GM12872 (cell line): ENCODE measurements at regions not wholly inside any gene's neighbourhood (a gene's known extent, or its start where the extent isn't known, plus 50 kb on each side); places are given as distances from the start of the nearest gene placed in this dataset.

ENCODE experiments used
- TF ChIP-seq, protein P1 (sequence below): IDR thresholded peaks from 3 replicates; pipeline ENCODE4 v1.5.1; 2011; ENCODE audit warnings: low read depth, mild to moderate bottlenecking, low read length, moderate library complexity; ENCODE audit not compliant: insufficient read depth

DNA sequence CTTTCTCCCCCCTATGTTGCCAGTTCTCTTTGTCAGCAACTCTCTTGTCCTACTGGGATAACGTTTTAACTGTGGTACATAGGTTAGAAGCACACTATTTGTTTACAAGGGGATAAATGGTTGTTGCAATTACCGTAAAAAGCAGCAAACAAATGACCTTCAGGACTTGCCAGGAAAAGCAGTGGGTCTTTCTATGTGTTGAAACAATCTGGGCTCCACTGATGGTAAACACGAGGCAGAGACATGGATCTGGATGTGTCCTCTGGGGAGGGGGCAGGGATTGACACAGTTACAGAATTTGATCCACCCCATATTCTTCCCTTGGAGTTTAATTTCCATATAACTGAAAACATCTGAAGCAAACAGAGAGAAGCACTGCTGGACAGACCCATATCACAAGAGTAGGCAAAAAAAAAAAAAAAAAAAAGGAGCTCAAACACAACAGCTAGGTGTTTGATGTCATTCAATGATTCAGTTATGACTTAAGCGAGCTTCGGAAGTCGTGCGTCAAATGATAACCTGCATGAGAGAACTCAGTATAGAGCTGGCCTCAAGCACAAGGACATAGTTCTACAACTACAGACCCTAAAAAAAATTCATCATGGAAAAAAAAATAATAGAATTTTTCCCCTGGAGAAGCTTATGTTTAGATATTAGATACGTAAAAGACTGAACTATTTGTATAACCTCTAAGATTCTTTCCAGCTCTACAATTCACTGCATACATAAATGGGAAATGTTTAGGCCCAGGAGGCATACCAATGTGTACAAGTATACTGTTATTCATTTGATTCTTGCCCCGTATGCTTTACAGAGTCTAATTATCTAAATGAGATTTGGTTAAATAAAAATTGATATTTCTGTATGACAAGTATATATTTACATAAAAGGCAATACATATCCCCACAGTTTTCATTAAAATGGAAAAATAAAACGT is 127.7 kb downstream of the ALDH8A1 start:
- TF ChIP-seq, protein P1, sequence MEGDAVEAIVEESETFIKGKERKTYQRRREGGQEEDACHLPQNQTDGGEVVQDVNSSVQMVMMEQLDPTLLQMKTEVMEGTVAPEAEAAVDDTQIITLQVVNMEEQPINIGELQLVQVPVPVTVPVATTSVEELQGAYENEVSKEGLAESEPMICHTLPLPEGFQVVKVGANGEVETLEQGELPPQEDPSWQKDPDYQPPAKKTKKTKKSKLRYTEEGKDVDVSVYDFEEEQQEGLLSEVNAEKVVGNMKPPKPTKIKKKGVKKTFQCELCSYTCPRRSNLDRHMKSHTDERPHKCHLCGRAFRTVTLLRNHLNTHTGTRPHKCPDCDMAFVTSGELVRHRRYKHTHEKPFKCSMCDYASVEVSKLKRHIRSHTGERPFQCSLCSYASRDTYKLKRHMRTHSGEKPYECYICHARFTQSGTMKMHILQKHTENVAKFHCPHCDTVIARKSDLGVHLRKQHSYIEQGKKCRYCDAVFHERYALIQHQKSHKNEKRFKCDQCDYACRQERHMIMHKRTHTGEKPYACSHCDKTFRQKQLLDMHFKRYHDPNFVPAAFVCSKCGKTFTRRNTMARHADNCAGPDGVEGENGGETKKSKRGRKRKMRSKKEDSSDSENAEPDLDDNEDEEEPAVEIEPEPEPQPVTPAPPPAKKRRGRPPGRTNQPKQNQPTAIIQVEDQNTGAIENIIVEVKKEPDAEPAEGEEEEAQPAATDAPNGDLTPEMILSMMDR: no peak

DNA sequence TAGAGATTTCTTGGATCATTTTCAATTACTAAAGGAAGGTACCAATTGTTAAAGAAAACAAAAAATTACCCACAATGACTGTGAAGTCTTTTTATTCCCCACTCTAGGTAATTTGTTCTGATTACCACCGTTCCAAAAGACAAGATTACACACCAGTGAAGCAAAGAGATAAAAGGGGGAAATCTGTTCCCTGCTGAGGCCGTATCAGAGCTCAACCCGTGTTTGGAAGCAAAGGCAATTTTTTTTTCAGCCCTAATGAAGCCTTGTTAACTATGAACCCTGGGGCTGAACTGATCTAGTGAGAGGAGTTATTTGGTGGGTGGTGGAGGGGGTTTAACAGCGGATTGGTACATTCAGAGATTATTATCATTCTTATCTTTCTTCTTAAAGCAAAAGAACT is 128.5 kb downstream of the ALDH8A1 start:
- TF ChIP-seq, protein P1: no peak

DNA sequence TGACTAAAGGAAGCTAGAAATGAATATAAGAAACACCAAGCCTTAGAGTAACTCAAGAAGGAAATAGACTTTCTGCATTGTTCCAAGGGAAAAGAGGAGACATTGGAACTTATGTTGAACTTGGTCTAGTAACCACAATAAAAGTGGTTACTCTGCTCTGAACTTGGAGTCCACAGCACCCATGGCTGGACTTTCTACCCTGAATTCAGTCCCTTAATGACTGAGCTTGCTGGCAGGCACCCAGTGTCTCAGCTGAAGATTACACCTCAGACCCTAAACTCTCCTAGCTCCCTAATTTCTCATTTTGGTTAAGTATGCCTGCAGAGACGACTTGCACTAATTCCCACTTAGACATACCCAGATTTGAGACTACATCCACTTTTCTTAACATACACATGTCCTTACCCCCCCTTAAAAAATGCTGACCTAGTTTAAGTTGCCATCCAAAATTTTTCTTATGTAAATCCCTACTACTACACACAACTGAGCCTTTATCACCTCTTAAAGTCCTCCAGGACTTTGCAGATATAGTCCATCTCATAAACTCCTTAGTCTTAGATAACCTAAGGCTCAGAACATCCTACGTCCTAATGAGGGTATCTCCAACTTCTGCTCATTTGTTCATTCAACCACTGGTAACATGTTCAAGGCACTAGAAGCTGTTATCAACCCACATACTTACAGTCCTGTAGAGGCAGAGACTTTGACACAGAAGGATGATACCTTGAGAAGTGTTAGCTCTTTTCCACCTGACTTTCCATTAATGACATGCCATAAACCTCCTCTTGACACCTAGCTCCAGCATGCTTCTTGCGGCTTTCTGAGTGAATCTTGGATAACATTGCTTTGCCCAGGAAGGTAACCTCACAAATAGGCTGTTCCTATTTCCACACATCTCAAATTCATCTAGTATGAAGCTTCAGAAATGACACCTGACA is 129.8 kb downstream of the ALDH8A1 start:
- TF ChIP-seq, protein P1: no peak

GRCh38 chr6:134819236-134819635 is 130.7 kb downstream of the ALDH8A1 start:
- TF ChIP-seq, protein P1: no peak

DNA sequence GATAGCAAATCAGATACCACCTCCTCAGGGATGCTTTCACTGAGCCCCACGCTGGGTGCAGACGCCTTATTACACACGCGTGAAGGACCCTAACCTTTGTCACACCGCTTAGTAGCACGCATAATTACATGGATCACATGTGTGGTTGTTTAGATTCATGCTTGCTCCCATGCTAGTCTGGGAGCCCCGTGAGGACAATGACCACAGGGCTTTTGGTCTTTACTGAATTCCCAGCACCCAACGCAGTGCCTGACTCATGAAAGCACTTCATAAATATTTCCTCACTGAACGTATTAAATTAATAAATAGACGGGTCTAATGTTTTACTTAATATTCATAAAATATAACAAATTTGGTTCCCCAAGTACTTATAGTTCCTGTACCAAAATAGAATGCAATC is 132.5 kb downstream of the ALDH8A1 start:
- TF ChIP-seq, protein P1: no peak

DNA sequence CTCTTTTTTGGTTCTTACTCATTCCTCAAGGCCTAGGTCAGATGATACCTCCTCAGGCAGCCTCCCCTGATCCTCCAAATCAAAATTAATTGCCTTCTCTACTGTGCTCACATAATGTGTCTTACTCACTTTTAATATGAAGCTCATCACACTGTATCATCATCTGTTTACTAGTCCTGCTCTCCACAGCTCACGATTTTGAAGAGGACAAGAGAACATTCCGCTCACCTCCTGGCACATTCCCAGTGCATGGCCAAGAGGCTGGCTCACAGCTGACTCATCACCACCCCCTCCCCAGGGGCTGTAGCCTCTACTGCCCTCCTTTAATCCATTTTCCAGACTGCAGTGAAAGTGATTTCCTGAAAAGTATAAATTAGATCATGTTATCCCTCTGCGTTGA is 133.1 kb downstream of the ALDH8A1 start:
- TF ChIP-seq, protein P1: no peak

- TF ChIP-seq, protein P1: no peak
Observed at GRCh38 chr6:134816300-134816699, 133.6 kb downstream of the ALDH8A1 start.
